ENCODE measurements at regions not wholly inside any gene's neighbourhood (a gene's known extent, or its start where the extent isn't known, plus 50 kb on each side); places are given as distances from the start of the nearest gene placed in this dataset.

GRCh38 chr16:54999481-54999880 lies 68.8 kb downstream of the IRX5 start:
- in situ Hi-C loops (cut with HindIII; ENCODE audit: low pct_unique_long_range_greater_than_20kb, low sequenced_read_pairs): no loop called here
- TF ChIP-seq TCF7L2 (IDR thresholded peaks at IDR 0.05; ENCODE audit: low read depth, low read length) (no peak), REST (IDR thresholded peaks at IDR 0.05; ENCODE audit: insufficient read depth in 1 of 2, low read depth in 2 of 2, low read length in 1 of 2) (no peak), CTCF (IDR thresholded peaks at IDR 0.05) (no peak), SIN3A (IDR thresholded peaks at IDR 0.05; ENCODE audit: borderline replicate concordance, insufficient read depth, low read depth, low read length) (no peak), POLR2AphosphoS5 (IDR thresholded peaks at IDR 0.05; ENCODE audit: low read depth, low read length) (no peak)
- H3K9me3 ChIP-seq (ENCODE audit: control insufficient read depth, insufficient read depth, low read depth, low read length): no peaks in the 10 kb centered on the region
- no TSS peak for BruUV-seq (replicated peaks)
- intact Hi-C loops (cut with micrococcal nuclease; ENCODE audit: unreplicated experiment): no loop called here
- CTCF ChIA-PET: no interaction called here
- H3K36me3 ChIP-seq (ENCODE audit: control insufficient read depth, insufficient read depth, low read length): no peaks in the 10 kb centered on the region
- no peak overlapping the region for H3K27ac ChIP-seq (ENCODE audit: low read length)
- ATAC-seq (no peak), DNase-seq (ENCODE audit: low read depth, low spot score) (no peak)
- no peaks in the 10 kb centered on the region for H3K4me1 ChIP-seq (ENCODE audit: control insufficient read depth, insufficient read depth, low read length)
- no peak overlapping the region for H3K4me3 ChIP-seq (ENCODE audit: low read depth in 2 of 2, low read length in 2 of 2)
- POLR2A ChIA-PET: no interaction called here
- H3K27me3 ChIP-seq (ENCODE audit: control insufficient read depth, insufficient read depth, low read length): no peaks in the 10 kb centered on the region; the same call in 1 of the 2 replicates

GRCh38 chr16:55000595-55000994 lies 69.9 kb downstream of the IRX5 start:
- in situ Hi-C loops (cut with HindIII; ENCODE audit: low pct_unique_long_range_greater_than_20kb, low sequenced_read_pairs) (no loop called here), intact Hi-C loops (cut with micrococcal nuclease; ENCODE audit: unreplicated experiment) (no loop called here)
- DNase-seq (ENCODE audit: low read depth, low spot score) (no peak), ATAC-seq (no peak)
- ChIA-PET CTCF (no interaction called here), POLR2A (no interaction called here)
- no peaks in the 10 kb centered on the region for H3K36me3 ChIP-seq (ENCODE audit: control insufficient read depth, insufficient read depth, low read length)
- no peak overlapping the region for H3K4me3 ChIP-seq (ENCODE audit: low read depth in 2 of 2, low read length in 2 of 2)
- no TSS peak for BruUV-seq (replicated peaks)
- no peaks in the 10 kb centered on the region for H3K9me3 ChIP-seq (ENCODE audit: control insufficient read depth, insufficient read depth, low read depth, low read length)
- H3K4me1 ChIP-seq (ENCODE audit: control insufficient read depth, insufficient read depth, low read length): no peaks in the 10 kb centered on the region
- no peak overlapping the region for H3K27ac ChIP-seq (ENCODE audit: low read length)
- H3K27me3 ChIP-seq (ENCODE audit: control insufficient read depth, insufficient read depth, low read length): no peaks in the 10 kb centered on the region; the same call in 1 of the 2 replicates
- TF ChIP-seq CTCF (IDR thresholded peaks at IDR 0.05) (no peak), POLR2AphosphoS5 (IDR thresholded peaks at IDR 0.05; ENCODE audit: low read depth, low read length) (no peak), REST (IDR thresholded peaks at IDR 0.05; ENCODE audit: insufficient read depth in 1 of 2, low read depth in 2 of 2, low read length in 1 of 2) (no peak)

Data from Panc1 (cell line).